HCT116 (cell line): ENCODE measurements at regions not wholly inside any gene's neighbourhood (a gene's known extent, or its start where the extent isn't known, plus 50 kb on each side); places are given as distances from the start of the nearest gene placed in this dataset.

ENCODE experiments used
- CEBPB ChIP-seq: IDR thresholded peaks from 2 replicates; pipeline ENCODE4 v1.6.1; 2012; ENCODE audit warnings: low read depth
- EZH2phosphoT487 ChIP-seq: fragments of 200-600 bp; IDR thresholded peaks from 2 replicates; pipeline ENCODE4 v1.6.1; 2018; ENCODE audit warnings: antibody characterized with exemption, borderline replicate concordance
- FOSL1 ChIP-seq: IDR thresholded peaks from 2 replicates; pipeline ENCODE4 v1.6.1; 2012; ENCODE audit warnings: low read depth
- POLR2A ChIP-seq: IDR thresholded peaks from 2 replicates; pipeline ENCODE4 v1.7.0; 2011; ENCODE audit warnings: borderline replicate concordance; ENCODE audit not compliant: insufficient read depth, insufficient read length; ENCODE audit errors: extremely low read depth
- POLR2AphosphoS5 ChIP-seq: IDR thresholded peaks from 2 replicates; pipeline ENCODE4 v1.6.1; 2011; ENCODE audit warnings: mild to moderate bottlenecking, low read depth, low read length, moderate library complexity
- TF ChIP-seq, protein P1 (sequence below), 3 experiments: fragments of 200-600 bp in 1 of 3; sonication (generic) in 1 of 3; IDR thresholded peaks in 2 of 3; conservative IDR thresholded peaks in 1 of 3; 2 replicates each; pipeline ENCODE4 v1.5.1; 2012 to 2017; ENCODE audit warnings: low read depth in 2 of 3, low read length in 2 of 3, antibody characterized with exemption in 1 of 3, borderline replicate concordance in 1 of 3, control low read depth in 1 of 3, mild to moderate bottlenecking in 1 of 3, mixed read lengths in 1 of 3, mixed run types in 1 of 3, moderate library complexity in 1 of 3; ENCODE audit not compliant: insufficient read depth in 1 of 3
- TF ChIP-seq, protein P2 (sequence below): IDR thresholded peaks from 2 replicates; pipeline ENCODE4 v1.6.1; 2012; ENCODE audit warnings: low read depth

DNA sequence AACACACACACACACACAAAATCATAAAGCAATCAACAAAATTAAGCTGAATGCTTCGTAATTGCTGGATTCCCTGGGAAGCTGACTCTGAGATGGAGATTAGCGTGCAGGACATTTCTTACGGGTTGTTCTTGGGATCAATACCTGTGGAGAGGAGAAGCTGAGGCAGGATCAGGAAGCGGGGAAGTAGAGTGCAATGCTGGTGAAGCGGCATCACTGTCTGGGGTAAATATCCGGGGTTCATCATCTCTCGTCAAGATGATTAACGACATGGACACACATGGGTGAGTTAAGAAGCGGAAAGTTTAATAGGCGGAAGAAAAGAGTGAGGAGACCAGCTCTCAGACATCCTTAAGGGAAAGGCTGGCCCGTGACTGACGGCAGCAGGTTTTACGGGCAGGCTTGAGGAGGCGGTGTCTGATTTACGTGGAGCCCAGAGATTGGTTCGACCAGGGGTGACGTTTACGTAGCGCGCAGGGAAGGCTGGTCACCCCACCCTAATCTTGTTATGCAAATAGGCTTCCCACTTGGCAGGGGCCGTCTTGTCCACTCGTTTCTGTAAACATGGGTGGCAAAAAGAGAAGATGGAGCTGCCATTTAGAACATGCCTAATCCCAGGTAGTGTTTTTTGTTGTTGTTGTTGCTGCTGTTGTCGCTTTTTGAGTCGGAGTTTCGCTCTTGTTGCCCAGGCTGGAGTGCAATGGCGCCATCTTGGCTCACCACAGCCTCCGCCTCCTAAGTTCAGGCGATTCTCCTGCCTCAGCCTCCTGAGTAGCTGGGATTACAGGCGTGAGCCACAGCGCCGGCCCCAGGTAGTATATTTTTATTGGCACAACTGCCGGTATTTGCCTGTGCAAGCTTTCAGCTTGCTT is 135.6 kb upstream of the KCNJ15 start:
- TF ChIP-seq FOSL1 (no peak), CEBPB (no peak), EZH2phosphoT487 (no peak), POLR2A (no peak), POLR2AphosphoS5 (no peak)
- TF ChIP-seq, protein P1, sequence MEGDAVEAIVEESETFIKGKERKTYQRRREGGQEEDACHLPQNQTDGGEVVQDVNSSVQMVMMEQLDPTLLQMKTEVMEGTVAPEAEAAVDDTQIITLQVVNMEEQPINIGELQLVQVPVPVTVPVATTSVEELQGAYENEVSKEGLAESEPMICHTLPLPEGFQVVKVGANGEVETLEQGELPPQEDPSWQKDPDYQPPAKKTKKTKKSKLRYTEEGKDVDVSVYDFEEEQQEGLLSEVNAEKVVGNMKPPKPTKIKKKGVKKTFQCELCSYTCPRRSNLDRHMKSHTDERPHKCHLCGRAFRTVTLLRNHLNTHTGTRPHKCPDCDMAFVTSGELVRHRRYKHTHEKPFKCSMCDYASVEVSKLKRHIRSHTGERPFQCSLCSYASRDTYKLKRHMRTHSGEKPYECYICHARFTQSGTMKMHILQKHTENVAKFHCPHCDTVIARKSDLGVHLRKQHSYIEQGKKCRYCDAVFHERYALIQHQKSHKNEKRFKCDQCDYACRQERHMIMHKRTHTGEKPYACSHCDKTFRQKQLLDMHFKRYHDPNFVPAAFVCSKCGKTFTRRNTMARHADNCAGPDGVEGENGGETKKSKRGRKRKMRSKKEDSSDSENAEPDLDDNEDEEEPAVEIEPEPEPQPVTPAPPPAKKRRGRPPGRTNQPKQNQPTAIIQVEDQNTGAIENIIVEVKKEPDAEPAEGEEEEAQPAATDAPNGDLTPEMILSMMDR (IDR thresholded peaks at IDR 0.05 in 2 of 3, conservative IDR thresholded peaks at IDR 0.05 in 1 of 3; ENCODE audit: borderline replicate concordance in 1 of 3, insufficient read depth in 1 of 3, low read depth in 2 of 3, low read length in 2 of 3) = no peak
- TF ChIP-seq, protein P2, sequence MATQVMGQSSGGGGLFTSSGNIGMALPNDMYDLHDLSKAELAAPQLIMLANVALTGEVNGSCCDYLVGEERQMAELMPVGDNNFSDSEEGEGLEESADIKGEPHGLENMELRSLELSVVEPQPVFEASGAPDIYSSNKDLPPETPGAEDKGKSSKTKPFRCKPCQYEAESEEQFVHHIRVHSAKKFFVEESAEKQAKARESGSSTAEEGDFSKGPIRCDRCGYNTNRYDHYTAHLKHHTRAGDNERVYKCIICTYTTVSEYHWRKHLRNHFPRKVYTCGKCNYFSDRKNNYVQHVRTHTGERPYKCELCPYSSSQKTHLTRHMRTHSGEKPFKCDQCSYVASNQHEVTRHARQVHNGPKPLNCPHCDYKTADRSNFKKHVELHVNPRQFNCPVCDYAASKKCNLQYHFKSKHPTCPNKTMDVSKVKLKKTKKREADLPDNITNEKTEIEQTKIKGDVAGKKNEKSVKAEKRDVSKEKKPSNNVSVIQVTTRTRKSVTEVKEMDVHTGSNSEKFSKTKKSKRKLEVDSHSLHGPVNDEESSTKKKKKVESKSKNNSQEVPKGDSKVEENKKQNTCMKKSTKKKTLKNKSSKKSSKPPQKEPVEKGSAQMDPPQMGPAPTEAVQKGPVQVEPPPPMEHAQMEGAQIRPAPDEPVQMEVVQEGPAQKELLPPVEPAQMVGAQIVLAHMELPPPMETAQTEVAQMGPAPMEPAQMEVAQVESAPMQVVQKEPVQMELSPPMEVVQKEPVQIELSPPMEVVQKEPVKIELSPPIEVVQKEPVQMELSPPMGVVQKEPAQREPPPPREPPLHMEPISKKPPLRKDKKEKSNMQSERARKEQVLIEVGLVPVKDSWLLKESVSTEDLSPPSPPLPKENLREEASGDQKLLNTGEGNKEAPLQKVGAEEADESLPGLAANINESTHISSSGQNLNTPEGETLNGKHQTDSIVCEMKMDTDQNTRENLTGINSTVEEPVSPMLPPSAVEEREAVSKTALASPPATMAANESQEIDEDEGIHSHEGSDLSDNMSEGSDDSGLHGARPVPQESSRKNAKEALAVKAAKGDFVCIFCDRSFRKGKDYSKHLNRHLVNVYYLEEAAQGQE = no peak
